ENCODE measurements at regions not wholly inside any gene's neighbourhood (a gene's known extent, or its start where the extent isn't known, plus 50 kb on each side); places are given as distances from the start of the nearest gene placed in this dataset.

- BruUV-seq (replicated peaks): no TSS peak
- no peak overlapping the region for H2AFZ ChIP-seq (ENCODE audit: low read depth, low read length)
These were observed 564.4 kb downstream of the SEMA5A start for GRCh38 chr5:8981496-8981895.

More at GRCh38 chr5:8981496-8981895, 564.4 kb downstream of the SEMA5A start:
- Histone ChIP-seq H3K4me2 (ENCODE audit: insufficient read depth, low read length) (no peak overlapping the region), H3K4me1 (ENCODE audit: control insufficient read depth, extremely low read depth, insufficient read depth, low read length) (no peaks in the 10 kb centered on the region), H3K9me1 (replicated peaks; ENCODE audit: control insufficient read depth, extremely low read depth, insufficient read depth, low read length) (no peaks in the 10 kb centered on the region), H3K9ac (replicated peaks; ENCODE audit: extremely low read depth, insufficient read depth, low read length) (no peak overlapping the region), H3K27me3 (ENCODE audit: control insufficient read depth in 2 of 2, insufficient read depth in 2 of 2, low read length in 2 of 2) (no peaks in the 10 kb centered on the region), H3K9me3 (replicated peaks; ENCODE audit: control insufficient read depth, insufficient read depth, low read length) (no peaks in the 10 kb centered on the region), H3K27ac (ENCODE audit: insufficient read depth, low read depth, low read length) (no peak overlapping the region), H3K36me3 (ENCODE audit: control insufficient read depth in 2 of 2, extremely low read depth in 1 of 2, insufficient read depth in 2 of 2, low read length in 2 of 2) (no peaks in the 10 kb centered on the region), H3K4me3 (replicated peaks in 1 of 3; ENCODE audit: insufficient read depth in 1 of 3, low read depth in 1 of 3, low read length in 3 of 3) (no peak overlapping the region), H4K20me1 (replicated peaks; ENCODE audit: control insufficient read depth, extremely low read depth, insufficient read depth, low read length) (no peaks in the 10 kb centered on the region), H3K79me2 (ENCODE audit: control insufficient read depth, insufficient read depth, low read length) (no peaks in the 10 kb centered on the region)
- ChIA-PET POLR2A (no interaction called here), CTCF (no interaction called here)
- TF ChIP-seq EZH2 (IDR thresholded peaks at IDR 0.05; ENCODE audit: borderline replicate concordance, low read depth, low read length, severe bottlenecking) (no peak), MYC (IDR thresholded peaks at IDR 0.05; ENCODE audit: low read depth, low read length) (no peak), POLR2A (IDR thresholded peaks at IDR 0.05; ENCODE audit: low read depth, low read length) (no peak), POLR2AphosphoS5 (IDR thresholded peaks at IDR 0.05; ENCODE audit: insufficient read depth, low read depth, low read length) (no peak), FOS (IDR thresholded peaks at IDR 0.05; ENCODE audit: borderline replicate concordance, insufficient read depth, low read length) (no peak), CTCF (IDR thresholded peaks at IDR 0.05; ENCODE audit: extremely low read depth in 1 of 2, insufficient read depth in 1 of 2, low read depth in 1 of 2, low read length in 2 of 2) (no peak), GATA2 (IDR thresholded peaks at IDR 0.05; ENCODE audit: insufficient read depth, insufficient read length, low read depth, low read length) (no peak), MAX (IDR thresholded peaks at IDR 0.05; ENCODE audit: insufficient read depth, insufficient read length) (no peak), JUN (IDR thresholded peaks at IDR 0.05; ENCODE audit: borderline replicate concordance, insufficient read depth, insufficient read length, low read depth) (no peak)
- FAIRE-seq (no peak), DNase-seq (ENCODE audit: low read depth, low spot score) (no peak)
- dilution Hi-C loops (cut with MboI; ENCODE audit: extremely low pct_ligation_motif_present, low sequenced_read_pairs) (no loop called here), intact Hi-C loops (cut with micrococcal nuclease) (no loop called here)

Data from endothelial cell of umbilical vein (primary cell).